Activated naive CD8-positive, alpha-beta T cell treated with anti-CD3 and anti-CD28 coated beads, Interleukin-2, amount 50 U/mL, for 16 hours (primary cell): ENCODE measurements at regions not wholly inside any gene's neighbourhood (a gene's known extent, or its start where the extent isn't known, plus 50 kb on each side); places are given as distances from the start of the nearest gene placed in this dataset.
"Not testable (repeated sequence)": the region's sequence is repeated elsewhere in the genome, so short reads cannot be mapped to it uniquely, and the experiment has no call there.

Experiments used
- DNase-seq: peaks from one replicate; pipeline ENCODE4 v3.0.0-alpha.2; 2020; ENCODE audit warnings: low read depth, low spot score

GRCh38 chr21:17679002-17679600 is 66.4 kb upstream of the BTG3 start:
- DNase-seq: no peak

GRCh38 chr21:17676930-17677329 is 64.2 kb upstream of the BTG3 start:
- not testable (repeated sequence) for DNase-seq

GRCh38 chr21:17674106-17674505 is 61.4 kb upstream of the BTG3 start:
- no peak for DNase-seq

- no peak for DNase-seq
Observed at GRCh38 chr21:17673261-17674020, 60.7 kb upstream of the BTG3 start.

- no peak for DNase-seq
Observed at GRCh38 chr21:17671733-17672132, 59.0 kb upstream of the BTG3 start.

GRCh38 chr21:17668479-17669140 is 55.9 kb upstream of the BTG3 start:
- no peak for DNase-seq

- DNase-seq: no peak
Observed at GRCh38 chr21:17667256-17667655, 54.6 kb upstream of the BTG3 start.
